IgD-negative memory B cell (primary cell): ENCODE measurements at regions not wholly inside any gene's neighbourhood (a gene's known extent, or its start where the extent isn't known, plus 50 kb on each side); places are given as distances from the start of the nearest gene placed in this dataset.

Experiments used
- H3K27ac Mint-ChIP-seq, 3 donors: one replicate each; pipeline ENCODE4 v1.8.0; 2020 to 2022; ENCODE audit warnings: mild to moderate bottlenecking in 3 of 3, mixed read lengths in 3 of 3, moderate library complexity in 1 of 3
- H3K27me3 Mint-ChIP-seq: one replicate; pipeline ENCODE4 v1.8.0; 2021; ENCODE audit warnings: mixed read lengths
- H3K36me3 Mint-ChIP-seq: one replicate; pipeline ENCODE4 v1.8.0; 2020; ENCODE audit warnings: mild to moderate bottlenecking, mixed read lengths
- H3K4me1 Mint-ChIP-seq, 3 donors: one replicate each; pipeline ENCODE4 v1.8.0; 2020 to 2022; ENCODE audit warnings: mixed read lengths in 3 of 3, mild to moderate bottlenecking in 1 of 3
- H3K4me3 Mint-ChIP-seq, 4 donors: one replicate each; pipeline ENCODE4 v1.8.0; 2020 to 2022; ENCODE audit warnings: mild to moderate bottlenecking in 4 of 4, mixed read lengths in 4 of 4, moderate library complexity in 3 of 4
- H3K9me3 Mint-ChIP-seq, 3 donors: one replicate each; pipeline ENCODE4 v1.8.0; 2020 to 2021; ENCODE audit warnings: mixed read lengths in 3 of 3, mild to moderate bottlenecking in 1 of 3

DNA sequence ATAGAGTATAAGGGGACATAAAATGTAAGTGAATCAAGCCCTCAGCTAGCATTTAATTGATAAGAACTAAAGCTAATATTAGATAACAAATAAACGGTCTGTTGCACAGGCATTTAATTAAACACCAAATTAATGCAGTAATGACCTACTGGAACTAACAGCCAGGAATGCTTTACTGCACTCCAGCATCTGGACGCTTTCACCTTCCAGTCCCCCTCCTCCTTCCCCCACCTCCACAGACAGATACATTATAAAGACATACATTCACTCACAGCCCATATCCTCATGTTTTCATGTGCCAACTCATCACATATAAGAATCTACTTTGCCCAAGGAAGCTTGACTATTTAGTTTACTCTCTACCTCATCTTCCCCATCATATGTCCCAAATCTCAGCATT is 337.4 kb upstream of the PIK3C3 start:
- no peaks in the 10 kb centered on the region for H3K36me3 Mint-ChIP-seq
- H3K9me3 Mint-ChIP-seq = peaks cover 3 to 8% (median 7%) of the 10 kb centered on the region in 3 donors
- no peaks in the 10 kb centered on the region for H3K27me3 Mint-ChIP-seq
- H3K4me1 Mint-ChIP-seq = no peaks in the 10 kb centered on the region
- H3K4me3 Mint-ChIP-seq = no peak overlapping the region
- H3K27ac Mint-ChIP-seq = no peak overlapping the region

GRCh38 chr18:41613003-41613609 is 341.9 kb upstream of the PIK3C3 start:
- Mint-ChIP-seq H3K4me3 (no peak overlapping the region), H3K27ac (no peak overlapping the region)

DNA sequence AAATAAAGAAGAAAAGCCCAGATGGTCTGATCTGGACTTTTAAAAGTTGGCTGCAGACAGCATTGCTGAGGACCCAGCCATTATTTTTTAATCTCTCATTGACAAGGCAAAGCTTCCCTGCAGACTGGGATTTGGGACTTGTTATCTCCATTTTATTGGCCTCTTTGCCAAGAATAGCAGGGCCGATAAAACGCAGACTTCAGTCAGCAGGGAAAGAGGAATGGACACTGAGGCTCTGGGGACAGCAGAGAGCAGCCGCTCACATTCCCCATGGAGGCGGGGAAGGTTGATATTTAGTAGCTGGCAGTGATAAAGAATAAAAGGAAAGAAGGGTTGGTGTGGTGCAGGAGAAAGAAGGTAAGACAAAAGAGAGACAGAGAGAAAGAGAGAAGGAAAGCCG is 350.1 kb upstream of the PIK3C3 start:
- Mint-ChIP-seq H3K27me3 (no peaks in the 10 kb centered on the region), H3K4me3 (no peak overlapping the region), H3K27ac (no peak overlapping the region), H3K36me3 (peaks cover 2% of the 10 kb centered on the region), H3K4me1 (peaks cover 0 to 2% (median 0%) of the 10 kb centered on the region in 3 donors), H3K9me3 (peaks cover 7 to 19% (median 13%) of the 10 kb centered on the region in 3 donors)

More at GRCh38 chr18:41613003-41613609, 341.9 kb upstream of the PIK3C3 start:
- no peaks in the 10 kb centered on the region for H3K36me3 Mint-ChIP-seq
- peaks cover 7 to 11% (median 10%) of the 10 kb centered on the region in 3 donors for H3K9me3 Mint-ChIP-seq
- H3K27me3 Mint-ChIP-seq = no peaks in the 10 kb centered on the region
- H3K4me1 Mint-ChIP-seq = no peaks in the 10 kb centered on the region

- H3K4me1 Mint-ChIP-seq = peaks cover 0 to 1% (median 0%) of the 10 kb centered on the region in 3 donors
- no peak overlapping the region for H3K4me3 Mint-ChIP-seq
- peaks cover 4% of the 10 kb centered on the region for H3K36me3 Mint-ChIP-seq
- no peaks in the 10 kb centered on the region for H3K27me3 Mint-ChIP-seq
- H3K9me3 Mint-ChIP-seq = peaks cover 0 to 12% (median 12%) of the 10 kb centered on the region in 3 donors
- no peak overlapping the region for H3K27ac Mint-ChIP-seq
Observed at GRCh38 chr18:41602034-41602433, 353.0 kb upstream of the PIK3C3 start.

GRCh38 chr18:41600693-41601391 is 354.2 kb upstream of the PIK3C3 start:
- H3K27me3 Mint-ChIP-seq = no peaks in the 10 kb centered on the region
- peaks cover 4% of the 10 kb centered on the region for H3K36me3 Mint-ChIP-seq
- peaks cover 0 to 10% (median 6%) of the 10 kb centered on the region in 3 donors for H3K9me3 Mint-ChIP-seq
- peak overlapping the region in 1 of 3 donors; percentile 70 for H3K27ac Mint-ChIP-seq
- H3K4me3 Mint-ChIP-seq = no peak overlapping the region
- no peaks in the 10 kb centered on the region for H3K4me1 Mint-ChIP-seq

DNA sequence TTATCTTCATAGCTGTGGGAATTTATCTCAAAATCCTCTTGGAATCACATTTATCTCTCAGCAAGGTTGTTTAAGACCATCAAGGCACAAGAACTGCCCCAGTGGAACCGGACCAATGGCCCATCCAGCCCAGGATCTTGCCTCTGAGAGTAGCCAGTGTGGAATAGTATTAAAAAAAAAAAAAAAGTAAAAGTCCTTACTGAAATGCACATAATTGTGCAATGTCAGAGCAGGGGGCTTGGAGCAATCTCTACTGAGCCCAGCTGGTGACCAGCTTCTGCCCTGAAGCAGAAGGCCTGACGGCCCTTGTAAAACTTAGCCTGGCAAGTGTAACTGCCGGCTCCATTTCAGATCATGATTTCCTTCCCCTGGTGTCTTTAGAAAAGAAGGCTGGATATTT is 355.6 kb upstream of the PIK3C3 start:
- H3K9me3 Mint-ChIP-seq = peaks cover 0 to 10% (median 2%) of the 10 kb centered on the region in 3 donors
- no peaks in the 10 kb centered on the region for H3K4me1 Mint-ChIP-seq
- H3K27me3 Mint-ChIP-seq = no peaks in the 10 kb centered on the region
- no peak overlapping the region for H3K27ac Mint-ChIP-seq
- H3K4me3 Mint-ChIP-seq = no peak overlapping the region
- H3K36me3 Mint-ChIP-seq = peaks cover 4% of the 10 kb centered on the region

- Mint-ChIP-seq H3K9me3 (peaks cover 0 to 3% (median 0%) of the 10 kb centered on the region in 3 donors), H3K27me3 (no peaks in the 10 kb centered on the region), H3K4me1 (no peaks in the 10 kb centered on the region), H3K27ac (no peak overlapping the region), H3K4me3 (no peak overlapping the region), H3K36me3 (peaks cover 3% of the 10 kb centered on the region)
Observed at GRCh38 chr18:41594582-41594981, 360.5 kb upstream of the PIK3C3 start.

GRCh38 chr18:41593171-41593675 is 361.8 kb upstream of the PIK3C3 start:
- Mint-ChIP-seq H3K27me3 (no peaks in the 10 kb centered on the region), H3K9me3 (peaks cover 0 to 3% (median 0%) of the 10 kb centered on the region in 3 donors), H3K4me3 (no peak overlapping the region), H3K4me1 (no peaks in the 10 kb centered on the region), H3K36me3 (peaks cover 3% of the 10 kb centered on the region), H3K27ac (no peak overlapping the region)

DNA sequence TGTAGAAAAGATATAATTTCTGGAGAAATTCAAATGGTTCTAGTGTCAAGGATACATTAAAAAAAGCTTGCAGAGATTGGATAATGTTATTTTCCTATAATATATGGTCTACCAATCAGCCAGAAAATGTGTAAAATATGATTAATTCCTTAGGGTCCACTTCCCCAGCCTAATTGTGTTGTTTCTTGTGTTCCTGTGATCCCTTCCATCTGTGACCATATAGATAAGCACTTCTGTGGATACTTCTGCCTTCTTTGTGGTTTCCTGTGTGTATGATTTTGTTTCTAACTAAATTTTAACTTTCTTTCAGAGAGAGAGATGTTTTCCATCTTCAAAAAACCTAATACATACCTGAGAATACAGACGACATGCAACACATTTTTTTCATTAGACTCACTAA is 367.1 kb upstream of the PIK3C3 start:
- Mint-ChIP-seq H3K4me3 (no peak overlapping the region), H3K9me3 (peaks cover 0 to 2% (median 2%) of the 10 kb centered on the region in 3 donors), H3K27ac (no peak overlapping the region), H3K27me3 (no peaks in the 10 kb centered on the region), H3K36me3 (no peaks in the 10 kb centered on the region), H3K4me1 (no peaks in the 10 kb centered on the region)

GRCh38 chr18:41585512-41585911 is 369.5 kb upstream of the PIK3C3 start:
- H3K4me1 Mint-ChIP-seq = no peaks in the 10 kb centered on the region
- no peak overlapping the region for H3K27ac Mint-ChIP-seq
- no peaks in the 10 kb centered on the region for H3K27me3 Mint-ChIP-seq
- no peaks in the 10 kb centered on the region for H3K36me3 Mint-ChIP-seq
- peaks cover 0 to 2% (median 2%) of the 10 kb centered on the region in 3 donors for H3K9me3 Mint-ChIP-seq
- H3K4me3 Mint-ChIP-seq = peak overlapping the region in 1 of 4 donors; percentile 17

DNA sequence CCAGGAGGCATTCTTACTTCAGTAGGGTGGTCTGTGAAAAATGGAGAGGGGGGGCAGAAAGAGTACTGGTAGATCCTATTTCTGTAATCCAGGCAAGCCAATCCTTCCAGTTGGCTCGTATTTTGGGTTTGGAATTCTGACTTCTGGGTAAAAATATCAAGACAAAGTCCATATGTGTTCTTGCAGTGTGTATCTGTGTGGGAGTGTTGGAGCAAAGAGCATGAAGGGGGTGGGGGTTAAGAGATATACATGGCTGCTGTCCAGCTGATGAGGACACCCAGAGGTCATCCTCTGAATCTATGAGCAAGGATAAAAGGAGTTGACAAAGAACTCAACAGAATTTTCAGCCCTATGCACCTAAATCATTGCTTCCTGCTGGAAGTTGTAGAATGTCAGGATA is 375.8 kb upstream of the PIK3C3 start:
- H3K27ac Mint-ChIP-seq = no peak overlapping the region
- H3K36me3 Mint-ChIP-seq = no peaks in the 10 kb centered on the region
- H3K27me3 Mint-ChIP-seq = no peaks in the 10 kb centered on the region
- H3K4me3 Mint-ChIP-seq = no peak overlapping the region
- H3K4me1 Mint-ChIP-seq = no peaks in the 10 kb centered on the region
- peaks cover 0 to 5% (median 4%) of the 10 kb centered on the region in 3 donors for H3K9me3 Mint-ChIP-seq

- Mint-ChIP-seq H3K9me3 (peaks cover 0 to 5% (median 1%) of the 10 kb centered on the region in 3 donors), H3K4me3 (no peak overlapping the region), H3K4me1 (no peaks in the 10 kb centered on the region), H3K36me3 (no peaks in the 10 kb centered on the region), H3K27ac (no peak overlapping the region), H3K27me3 (no peaks in the 10 kb centered on the region)
Observed at GRCh38 chr18:41577529-41577928, 377.5 kb upstream of the PIK3C3 start.

DNA sequence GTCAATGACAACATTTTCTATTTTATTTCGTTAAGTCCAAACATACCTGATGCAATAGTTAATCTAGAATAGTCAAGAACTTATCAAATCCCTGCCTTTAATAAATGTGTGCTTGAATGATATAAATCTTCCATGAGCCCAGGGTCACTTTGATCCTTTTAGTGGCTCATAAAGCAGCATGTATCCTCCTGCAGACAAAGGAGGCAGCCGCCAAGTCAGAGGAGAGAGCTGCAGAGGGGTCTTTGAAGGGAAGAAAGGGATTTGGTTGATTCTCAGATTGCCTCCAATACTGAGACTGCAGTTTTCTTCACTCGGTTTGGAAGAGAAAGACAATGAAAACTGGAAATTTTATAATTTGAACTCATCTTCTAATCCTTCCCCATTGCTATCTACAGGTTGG is 378.4 kb upstream of the PIK3C3 start:
- Mint-ChIP-seq H3K36me3 (no peaks in the 10 kb centered on the region), H3K9me3 (peaks cover 0 to 5% (median 1%) of the 10 kb centered on the region in 3 donors), H3K27me3 (no peaks in the 10 kb centered on the region), H3K27ac (peak overlapping the region in 1 of 3 donors; percentile 7), H3K4me3 (no peak overlapping the region), H3K4me1 (no peaks in the 10 kb centered on the region)

DNA sequence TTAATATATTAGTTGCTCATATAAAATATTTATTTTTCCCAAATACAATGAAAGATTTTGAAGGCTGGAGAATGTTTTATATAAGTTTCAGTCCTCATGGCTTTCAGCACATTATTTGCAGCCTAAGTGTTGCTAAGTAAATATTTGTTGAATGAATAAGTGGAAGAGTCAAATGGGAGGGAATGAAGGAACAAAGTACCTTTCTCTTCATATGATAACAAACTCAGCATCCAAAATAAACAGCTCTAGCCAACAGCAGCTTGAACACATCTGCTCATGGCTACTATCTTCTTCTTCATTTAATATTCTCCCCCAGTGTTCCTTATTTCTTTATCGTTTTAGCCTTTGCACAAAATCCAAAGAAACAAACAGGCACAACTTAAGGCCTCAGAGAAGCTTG is 385.2 kb upstream of the PIK3C3 start:
- peaks cover 2 to 9% (median 6%) of the 10 kb centered on the region in 3 donors for H3K9me3 Mint-ChIP-seq
- H3K27ac Mint-ChIP-seq = no peak overlapping the region
- no peak overlapping the region for H3K4me3 Mint-ChIP-seq
- peaks cover 0 to 4% (median 0%) of the 10 kb centered on the region in 3 donors for H3K4me1 Mint-ChIP-seq
- no peaks in the 10 kb centered on the region for H3K27me3 Mint-ChIP-seq
- H3K36me3 Mint-ChIP-seq = no peaks in the 10 kb centered on the region

DNA sequence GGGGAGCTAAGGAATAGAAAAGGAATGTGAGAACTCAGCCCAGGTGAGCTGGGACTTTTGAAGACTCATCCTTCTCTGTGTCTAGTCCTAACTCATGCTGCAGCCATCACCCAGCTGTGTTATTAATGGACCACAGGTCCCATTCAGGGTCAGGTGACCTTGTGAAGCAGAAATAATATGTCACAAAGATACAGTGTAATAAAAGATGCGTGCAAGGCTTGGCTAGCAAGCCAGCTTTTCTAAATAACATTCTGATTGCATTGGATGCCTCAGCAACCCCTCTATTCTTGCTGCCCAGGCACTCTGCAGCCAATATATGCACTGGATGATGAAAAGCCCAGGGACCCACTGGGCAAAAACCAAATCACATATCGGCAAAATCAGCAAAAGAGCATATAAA is 393.1 kb upstream of the PIK3C3 start:
- H3K36me3 Mint-ChIP-seq = no peaks in the 10 kb centered on the region
- H3K27ac Mint-ChIP-seq = no peak overlapping the region

More for the DNA sequence above, 393.1 kb upstream of the PIK3C3 start:
- Mint-ChIP-seq H3K4me1 (no peaks in the 10 kb centered on the region), H3K9me3 (peaks cover 2 to 5% (median 4%) of the 10 kb centered on the region in 3 donors), H3K4me3 (no peak overlapping the region), H3K27me3 (no peaks in the 10 kb centered on the region)
